ENCODE measurements at regions not wholly inside any gene's neighbourhood (a gene's known extent, or its start where the extent isn't known, plus 50 kb on each side); places are given as distances from the start of the nearest gene placed in this dataset.

DNA sequence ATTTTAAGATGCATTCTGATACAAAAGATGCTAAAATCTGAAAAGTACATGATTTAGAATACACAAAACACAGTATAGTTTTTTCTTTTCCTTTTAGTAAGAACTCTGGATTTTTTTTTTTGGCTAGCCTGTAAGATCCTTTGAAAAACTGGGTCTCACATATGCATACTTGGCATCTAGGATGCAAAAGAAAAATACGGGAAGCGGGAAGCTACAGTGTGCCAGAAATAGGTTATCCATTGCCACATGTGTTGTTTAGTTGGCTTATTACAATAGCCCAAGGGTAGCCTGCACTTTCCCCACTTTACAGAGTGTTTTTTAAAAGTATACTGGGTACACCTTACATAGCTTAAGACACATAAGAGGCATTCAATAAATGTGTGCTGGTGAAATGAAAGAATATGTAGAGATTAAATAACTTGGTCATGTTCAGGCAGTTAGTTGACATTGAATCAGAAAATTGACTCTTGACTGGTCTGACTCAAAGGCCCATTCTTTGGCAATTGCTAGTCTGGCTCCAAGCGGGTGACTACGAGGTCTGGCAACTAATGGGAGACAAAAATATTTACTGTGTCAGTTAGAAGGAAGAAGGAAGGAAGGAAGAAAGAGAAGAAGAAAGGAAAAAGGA is 286.8 kb upstream of the TRIB2 start:
- H3K36me3 ChIP-seq (ENCODE audit: control insufficient read depth in 4 of 4, insufficient read depth in 4 of 4, low read length in 3 of 4) = no peaks in the 10 kb centered on the region
- no peaks in the 10 kb centered on the region for H3K27me3 ChIP-seq (replicated peaks in 2 of 5; ENCODE audit: control insufficient read depth in 4 of 5, insufficient read depth in 5 of 5, low read length in 4 of 5)
- POLR2A ChIA-PET = no interaction called here
- no peak overlapping the region for H3K4me3 ChIP-seq (ENCODE audit: control insufficient read depth in 1 of 7, extremely low read depth in 1 of 7, insufficient read depth in 4 of 7, low read depth in 2 of 7, low read length in 6 of 7)
- H3K4me1 ChIP-seq (ENCODE audit: control extremely low read depth in 1 of 4, control insufficient read depth in 4 of 4, insufficient read depth in 4 of 4, low read length in 3 of 4) = peaks cover 0 to 6% (median 5%) of the 10 kb centered on the region in 4 experiments
- CTCF ChIA-PET = no interaction called here
- H3K27ac ChIP-seq (ENCODE audit: insufficient read depth in 1 of 2, low read depth in 1 of 2, low read length in 2 of 2, poor library complexity in 1 of 2, severe bottlenecking in 2 of 2) = no peak overlapping the region
- H3K9me3 ChIP-seq (ENCODE audit: control extremely low read depth in 1 of 5, control insufficient read depth in 4 of 5, insufficient read depth in 2 of 5, low read depth in 1 of 5, low read length in 4 of 5) = no peaks in the 10 kb centered on the region
- 94% methylated on average over 4 of the region's 4 CpGs for WGBS (ENCODE audit: insufficient coverage)
- DNase-seq = no peak

DNA sequence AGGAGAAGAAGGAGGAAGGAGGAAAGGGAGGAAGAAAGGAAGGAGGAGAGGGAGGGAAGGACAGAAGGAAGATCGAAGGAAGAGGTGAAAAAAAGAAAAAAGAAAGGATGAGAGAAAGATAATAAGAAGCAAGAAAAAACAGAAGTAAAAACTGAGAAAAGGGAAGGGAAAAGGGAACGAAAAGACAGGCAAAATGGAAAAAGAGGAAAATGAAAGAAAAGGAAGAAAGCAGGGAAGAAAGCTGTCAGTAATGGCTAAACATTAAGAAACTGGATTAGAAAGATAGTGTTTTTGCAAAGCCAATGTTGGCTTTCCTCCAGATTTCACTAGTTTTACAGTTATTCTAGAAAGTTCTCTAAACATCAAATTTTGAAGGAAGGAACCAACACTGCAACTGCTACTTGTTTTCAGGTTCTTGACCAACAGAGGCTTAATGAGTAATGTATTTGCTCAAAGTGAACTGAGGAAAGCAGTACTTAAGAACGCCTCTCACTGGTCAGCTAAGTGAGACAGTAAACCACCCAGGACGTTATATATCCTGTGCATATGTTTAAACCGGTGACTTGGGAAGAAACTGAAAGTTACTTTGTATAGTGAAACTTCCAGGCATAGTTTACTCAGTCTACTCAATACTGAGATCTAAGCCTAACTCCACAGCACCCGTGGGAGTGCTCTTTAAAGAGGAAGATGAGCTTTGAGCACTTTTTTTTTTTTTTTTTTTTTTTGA is 286.2 kb upstream of the TRIB2 start:
- POLR2A ChIA-PET = interaction anchor here (0.6 kb wide), 1 partner anchor 1833 kb away, joined by 4 read pairs; no protein-coding TSS in a partner anchor
- 64% methylated on average over 2 of the region's 6 CpGs for WGBS (ENCODE audit: insufficient coverage)
- no peaks in the 10 kb centered on the region for H3K27me3 ChIP-seq (replicated peaks in 2 of 5; ENCODE audit: control insufficient read depth in 4 of 5, insufficient read depth in 5 of 5, low read length in 4 of 5)
- H3K9me3 ChIP-seq (ENCODE audit: control extremely low read depth in 1 of 5, control insufficient read depth in 4 of 5, insufficient read depth in 2 of 5, low read depth in 1 of 5, low read length in 4 of 5) = no peaks in the 10 kb centered on the region
- peak overlapping the region in 3 of 7 experiments; percentile 30 to 52 (median 31) for H3K4me3 ChIP-seq (ENCODE audit: control insufficient read depth in 1 of 7, extremely low read depth in 1 of 7, insufficient read depth in 4 of 7, low read depth in 2 of 7, low read length in 6 of 7)
- DNase-seq = peak in 2 of 3 donors; percentile 35 to 49
- peaks cover 0 to 8% (median 5%) of the 10 kb centered on the region in 4 experiments for H3K4me1 ChIP-seq (ENCODE audit: control extremely low read depth in 1 of 4, control insufficient read depth in 4 of 4, insufficient read depth in 4 of 4, low read length in 3 of 4)
- no peak overlapping the region for H3K27ac ChIP-seq (ENCODE audit: insufficient read depth in 1 of 2, low read depth in 1 of 2, low read length in 2 of 2, poor library complexity in 1 of 2, severe bottlenecking in 2 of 2)
- no peaks in the 10 kb centered on the region for H3K36me3 ChIP-seq (ENCODE audit: control insufficient read depth in 4 of 4, insufficient read depth in 4 of 4, low read length in 3 of 4)
- CTCF ChIA-PET = no interaction called here

DNA sequence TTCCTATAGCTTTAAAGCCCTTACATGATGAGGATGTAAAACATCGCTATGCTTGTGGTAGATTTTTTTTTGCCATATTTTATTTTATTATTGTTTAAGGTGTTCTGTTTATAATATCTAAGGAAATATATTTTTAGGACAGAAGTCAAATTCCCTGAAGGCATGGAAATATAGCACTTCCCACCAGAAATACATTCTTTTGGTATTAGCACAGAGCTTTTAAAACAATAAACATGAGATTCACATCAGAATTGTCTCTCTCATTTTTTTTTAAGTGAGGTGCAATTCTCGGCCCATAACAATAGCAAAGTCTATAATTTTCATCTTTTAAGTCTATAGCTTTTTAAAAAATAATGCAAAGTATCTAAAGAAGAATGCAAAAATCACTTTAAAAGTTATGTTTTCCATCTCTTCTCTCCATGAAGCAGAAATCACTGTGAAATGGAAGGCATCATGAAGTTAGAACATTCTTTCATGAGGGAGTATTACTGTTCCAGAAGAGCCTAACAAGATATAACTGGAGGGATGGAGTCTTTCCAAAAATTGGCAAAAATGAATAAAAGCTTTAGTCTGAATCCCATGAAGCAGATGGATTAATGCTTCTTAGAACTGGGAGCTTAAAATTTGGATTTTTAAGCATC is 283.6 kb upstream of the TRIB2 start:
- H3K27ac ChIP-seq (ENCODE audit: insufficient read depth in 1 of 2, low read depth in 1 of 2, low read length in 2 of 2, poor library complexity in 1 of 2, severe bottlenecking in 2 of 2) = no peak overlapping the region
- H3K4me1 ChIP-seq (ENCODE audit: control extremely low read depth in 1 of 4, control insufficient read depth in 4 of 4, insufficient read depth in 4 of 4, low read length in 3 of 4) = peaks cover 0 to 12% (median 5%) of the 10 kb centered on the region in 4 experiments
- H3K4me3 ChIP-seq (ENCODE audit: control insufficient read depth in 1 of 7, extremely low read depth in 1 of 7, insufficient read depth in 4 of 7, low read depth in 2 of 7, low read length in 6 of 7) = no peak overlapping the region
- H3K36me3 ChIP-seq (ENCODE audit: control insufficient read depth in 4 of 4, insufficient read depth in 4 of 4, low read length in 3 of 4) = no peaks in the 10 kb centered on the region
- H3K9me3 ChIP-seq (ENCODE audit: control extremely low read depth in 1 of 5, control insufficient read depth in 4 of 5, insufficient read depth in 2 of 5, low read depth in 1 of 5, low read length in 4 of 5) = no peaks in the 10 kb centered on the region
- POLR2A ChIA-PET = no interaction called here
- no CpG with 5 or more reads among the region's 2 CpGs for WGBS (ENCODE audit: insufficient coverage)
- H3K27me3 ChIP-seq (replicated peaks in 2 of 5; ENCODE audit: control insufficient read depth in 4 of 5, insufficient read depth in 5 of 5, low read length in 4 of 5) = no peaks in the 10 kb centered on the region
- no peak for DNase-seq
- CTCF ChIA-PET = interaction anchor here (1.1 to 1.6 kb wide), 2 partner anchors 13 to 283 kb away, joined by 3 read pairs; partner anchors contain the start of gene TRIB2

DNA sequence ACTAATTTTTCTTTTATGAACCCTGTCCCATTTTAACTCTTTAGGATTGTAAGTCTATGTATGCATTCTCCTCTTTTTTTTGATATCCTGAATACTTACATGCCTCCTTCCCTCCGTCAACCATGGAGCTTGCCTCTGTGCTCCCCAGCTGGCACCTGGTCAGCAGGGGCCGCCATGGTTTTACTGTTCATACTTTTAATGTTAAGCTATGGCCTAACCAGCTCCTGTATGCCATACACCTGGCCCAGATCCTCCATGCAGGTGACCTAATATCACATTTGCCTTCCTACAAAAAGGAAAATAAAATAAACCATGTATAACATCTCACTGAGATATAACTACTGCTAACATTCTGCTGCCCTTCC is 283.1 kb upstream of the TRIB2 start:
- Histone ChIP-seq H3K27me3 (replicated peaks in 2 of 5; ENCODE audit: control insufficient read depth in 4 of 5, insufficient read depth in 5 of 5, low read length in 4 of 5) (no peaks in the 10 kb centered on the region), H3K27ac (ENCODE audit: insufficient read depth in 1 of 2, low read depth in 1 of 2, low read length in 2 of 2, poor library complexity in 1 of 2, severe bottlenecking in 2 of 2) (no peak overlapping the region), H3K4me1 (ENCODE audit: control extremely low read depth in 1 of 4, control insufficient read depth in 4 of 4, insufficient read depth in 4 of 4, low read length in 3 of 4) (peaks cover 0 to 12% (median 5%) of the 10 kb centered on the region in 4 experiments), H3K9me3 (ENCODE audit: control extremely low read depth in 1 of 5, control insufficient read depth in 4 of 5, insufficient read depth in 2 of 5, low read depth in 1 of 5, low read length in 4 of 5) (no peaks in the 10 kb centered on the region), H3K4me3 (ENCODE audit: control insufficient read depth in 1 of 7, extremely low read depth in 1 of 7, insufficient read depth in 4 of 7, low read depth in 2 of 7, low read length in 6 of 7) (no peak overlapping the region), H3K36me3 (ENCODE audit: control insufficient read depth in 4 of 4, insufficient read depth in 4 of 4, low read length in 3 of 4) (no peaks in the 10 kb centered on the region)
- POLR2A ChIA-PET = no interaction called here
- DNase-seq = no peak
- CTCF ChIA-PET = interaction anchor here (1.1 to 1.6 kb wide), 2 partner anchors 13 to 283 kb away, joined by 3 read pairs; partner anchors contain the start of gene TRIB2
- WGBS (ENCODE audit: insufficient coverage) = 100% methylated on average over 1 of the region's 2 CpGs

DNA sequence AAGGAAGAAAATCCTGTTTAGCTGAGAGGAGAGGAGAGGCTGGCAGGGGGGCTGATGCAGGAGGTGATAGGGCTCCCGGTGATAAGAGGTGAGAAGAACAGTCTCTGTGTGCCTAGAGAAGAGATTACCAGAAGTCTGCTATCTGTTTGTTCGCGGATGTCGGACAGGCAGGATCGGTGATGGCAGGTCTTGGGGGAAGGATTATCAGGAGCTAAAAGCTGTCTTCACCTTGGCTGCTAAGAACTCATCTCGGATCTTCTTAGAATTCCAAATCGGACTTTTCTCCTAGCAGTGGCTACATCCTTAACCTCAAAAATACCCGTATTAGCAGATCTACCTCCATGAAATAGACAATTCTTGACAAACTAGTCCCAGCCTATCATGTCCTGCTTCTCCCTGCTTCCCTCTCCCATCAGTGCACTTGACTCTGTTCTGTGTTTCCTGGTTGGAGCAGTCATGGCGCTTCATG is 282.1 kb upstream of the TRIB2 start:
- WGBS (ENCODE audit: insufficient coverage) = 94% methylated on average over 9 of the region's 9 CpGs
- H3K4me1 ChIP-seq (ENCODE audit: control extremely low read depth in 1 of 4, control insufficient read depth in 4 of 4, insufficient read depth in 4 of 4, low read length in 3 of 4) = peaks cover 0 to 12% (median 5%) of the 10 kb centered on the region in 4 experiments
- CTCF ChIA-PET = interaction anchor here (1.6 kb wide), 1 partner anchor 282 kb away, joined by 3 read pairs; the partner anchor contains the start of gene TRIB2

DNA sequence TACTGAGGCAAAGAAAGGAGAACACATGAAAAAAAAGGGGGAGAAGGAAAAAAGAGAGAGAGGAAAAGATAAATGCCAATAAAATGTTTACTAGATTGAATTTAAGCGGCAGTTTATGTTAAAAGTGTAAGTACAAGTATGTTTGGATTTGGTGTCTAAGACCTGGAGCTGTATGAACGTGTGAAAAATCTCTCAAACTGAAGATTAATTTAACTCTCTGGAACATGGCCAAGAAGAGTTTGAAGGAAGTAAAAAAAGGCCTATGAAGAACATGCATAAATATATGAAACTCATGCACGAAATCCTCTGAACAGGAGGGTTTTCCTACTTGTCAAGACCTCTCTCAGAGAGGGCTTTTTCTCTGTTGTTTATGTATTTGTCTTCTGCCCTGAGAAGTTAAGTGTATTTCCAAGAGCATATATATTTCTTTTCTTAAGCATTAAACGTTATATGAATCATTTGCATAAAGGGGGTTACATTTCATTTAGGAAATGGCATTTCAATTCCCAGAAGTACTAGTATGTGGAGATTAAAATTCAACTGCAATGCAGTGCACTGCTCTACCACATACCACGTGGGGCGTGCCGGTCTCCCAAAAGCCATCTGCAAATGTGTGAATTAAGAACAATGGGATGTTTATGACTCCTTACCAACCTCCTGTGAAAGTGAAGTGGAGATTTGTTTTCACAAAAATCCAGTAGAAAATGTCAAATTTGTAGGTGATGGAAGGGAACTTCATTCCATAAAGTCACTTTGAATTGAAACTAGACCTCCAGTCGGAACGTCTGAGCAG is 281.1 kb upstream of the TRIB2 start:
- ChIA-PET CTCF (no interaction called here), POLR2A (no interaction called here)
- no peak overlapping the region for H3K27ac ChIP-seq (ENCODE audit: insufficient read depth in 1 of 2, low read depth in 1 of 2, low read length in 2 of 2, poor library complexity in 1 of 2, severe bottlenecking in 2 of 2)
- DNase-seq = peak in 2 of 3 donors; percentile 37 to 38
- H3K4me1 ChIP-seq (ENCODE audit: control extremely low read depth in 1 of 4, control insufficient read depth in 4 of 4, insufficient read depth in 4 of 4, low read length in 3 of 4) = peaks cover 0 to 8% (median 3%) of the 10 kb centered on the region in 4 experiments
- H3K27me3 ChIP-seq (replicated peaks in 2 of 5; ENCODE audit: control insufficient read depth in 4 of 5, insufficient read depth in 5 of 5, low read length in 4 of 5) = no peaks in the 10 kb centered on the region
- no peaks in the 10 kb centered on the region for H3K36me3 ChIP-seq (ENCODE audit: control insufficient read depth in 4 of 4, insufficient read depth in 4 of 4, low read length in 3 of 4)
- H3K4me3 ChIP-seq (ENCODE audit: control insufficient read depth in 1 of 7, extremely low read depth in 1 of 7, insufficient read depth in 4 of 7, low read depth in 2 of 7, low read length in 6 of 7) = no peak overlapping the region
- no peaks in the 10 kb centered on the region for H3K9me3 ChIP-seq (ENCODE audit: control extremely low read depth in 1 of 5, control insufficient read depth in 4 of 5, insufficient read depth in 2 of 5, low read depth in 1 of 5, low read length in 4 of 5)
- 100% methylated on average over 3 of the region's 9 CpGs for WGBS (ENCODE audit: insufficient coverage)

More for the DNA sequence above, 282.1 kb upstream of the TRIB2 start:
- Histone ChIP-seq H3K9me3 (ENCODE audit: control extremely low read depth in 1 of 5, control insufficient read depth in 4 of 5, insufficient read depth in 2 of 5, low read depth in 1 of 5, low read length in 4 of 5) (no peaks in the 10 kb centered on the region), H3K4me3 (ENCODE audit: control insufficient read depth in 1 of 7, extremely low read depth in 1 of 7, insufficient read depth in 4 of 7, low read depth in 2 of 7, low read length in 6 of 7) (no peak overlapping the region), H3K36me3 (ENCODE audit: control insufficient read depth in 4 of 4, insufficient read depth in 4 of 4, low read length in 3 of 4) (no peaks in the 10 kb centered on the region), H3K27me3 (replicated peaks in 2 of 5; ENCODE audit: control insufficient read depth in 4 of 5, insufficient read depth in 5 of 5, low read length in 4 of 5) (no peaks in the 10 kb centered on the region), H3K27ac (ENCODE audit: insufficient read depth in 1 of 2, low read depth in 1 of 2, low read length in 2 of 2, poor library complexity in 1 of 2, severe bottlenecking in 2 of 2) (no peak overlapping the region)
- POLR2A ChIA-PET = no interaction called here
- no peak for DNase-seq

All from common myeloid progenitor, CD34-positive (primary cell).